Ovary (tissue), 3 donors: ENCODE measurements at regions not wholly inside any gene's neighbourhood (a gene's known extent, or its start where the extent isn't known, plus 50 kb on each side); places are given as distances from the start of the nearest gene placed in this dataset.

ENCODE experiments used
- POLR2A ChIP-seq: fragments of 450-650 bp; IDR thresholded peaks from one replicate; pipeline ENCODE4 v1.6.1; 2017; ENCODE audit warnings: antibody characterized with exemption, mild to moderate bottlenecking, moderate library complexity
- TF ChIP-seq, protein P1 (sequence below), 3 donors: fragments of 450-650 bp in 2 of 3; fragments of 200-600 bp in 1 of 3; IDR thresholded peaks; one replicate each; pipeline versions ENCODE4 v1.5.1 to v1.8.0; 2016 to 2022; ENCODE audit warnings: antibody characterized with exemption in 3 of 3, mild to moderate bottlenecking in 1 of 3
- donor health status: DM: no; HTN: no; CAD: no.

GRCh38 chr2:225998116-225998515 lies 598.6 kb downstream of the NYAP2 start:
- TF ChIP-seq, protein P1, sequence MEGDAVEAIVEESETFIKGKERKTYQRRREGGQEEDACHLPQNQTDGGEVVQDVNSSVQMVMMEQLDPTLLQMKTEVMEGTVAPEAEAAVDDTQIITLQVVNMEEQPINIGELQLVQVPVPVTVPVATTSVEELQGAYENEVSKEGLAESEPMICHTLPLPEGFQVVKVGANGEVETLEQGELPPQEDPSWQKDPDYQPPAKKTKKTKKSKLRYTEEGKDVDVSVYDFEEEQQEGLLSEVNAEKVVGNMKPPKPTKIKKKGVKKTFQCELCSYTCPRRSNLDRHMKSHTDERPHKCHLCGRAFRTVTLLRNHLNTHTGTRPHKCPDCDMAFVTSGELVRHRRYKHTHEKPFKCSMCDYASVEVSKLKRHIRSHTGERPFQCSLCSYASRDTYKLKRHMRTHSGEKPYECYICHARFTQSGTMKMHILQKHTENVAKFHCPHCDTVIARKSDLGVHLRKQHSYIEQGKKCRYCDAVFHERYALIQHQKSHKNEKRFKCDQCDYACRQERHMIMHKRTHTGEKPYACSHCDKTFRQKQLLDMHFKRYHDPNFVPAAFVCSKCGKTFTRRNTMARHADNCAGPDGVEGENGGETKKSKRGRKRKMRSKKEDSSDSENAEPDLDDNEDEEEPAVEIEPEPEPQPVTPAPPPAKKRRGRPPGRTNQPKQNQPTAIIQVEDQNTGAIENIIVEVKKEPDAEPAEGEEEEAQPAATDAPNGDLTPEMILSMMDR (IDR thresholded peaks at IDR 0.05): no peak
- TF ChIP-seq POLR2A: no peak
